GM13977 (cell line): ENCODE measurements at regions not wholly inside any gene's neighbourhood (a gene's known extent, or its start where the extent isn't known, plus 50 kb on each side); places are given as distances from the start of the nearest gene placed in this dataset.
A peak's percentile ranks its signal among the peaks of the same experiment; 100 is the strongest.

ENCODE experiments used
- DNase-seq: peaks from one replicate; pipeline ENCODE4 v3.0.0; 2012; ENCODE audit warnings: low spot score
- CTCF ChIP-seq: IDR thresholded peaks from 2 replicates; pipeline ENCODE4 v1.5.1; 2012; ENCODE audit warnings: mild to moderate bottlenecking, control low read depth; ENCODE audit not compliant: insufficient read depth; ENCODE audit errors: extremely low read depth, missing control alignments
- in situ Hi-C: fragments of 300-500 bp; cut with MboI; formaldehyde crosslinking; loops from one replicate; pipeline ENCODE4 v1.12.0; 2022; ENCODE audit warnings: low sequenced_read_pairs, low pct_unique_long_range_greater_than_20kb, mixed read lengths, inconsistent platforms; ENCODE audit not compliant: unreplicated experiment

DNA sequence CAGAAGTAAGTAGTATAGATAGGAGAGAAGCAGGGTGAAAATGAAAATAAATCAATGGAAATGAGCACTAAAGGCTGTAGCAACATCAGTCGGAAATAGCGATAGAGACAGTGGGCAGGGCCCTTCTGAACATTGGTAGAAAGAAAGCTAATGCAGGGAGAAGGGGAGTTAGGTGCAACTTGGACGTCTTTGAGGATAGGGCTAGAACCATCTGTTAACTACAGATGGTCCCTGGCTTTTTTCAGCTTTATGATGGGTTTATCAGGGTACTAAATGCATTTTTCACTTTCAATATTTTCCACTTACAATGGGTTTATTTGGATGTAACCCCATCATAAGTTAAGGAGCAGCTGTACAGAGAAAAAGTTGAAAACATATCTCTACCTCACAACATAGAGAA, 72.8 kb upstream of the CNR1 start:
- in situ Hi-C loops = loop anchor here (10.0 kb wide), 2 partner anchors 304 to 404 kb away; no protein-coding TSS in a partner anchor
- no peak for TF ChIP-seq CTCF
- DNase-seq = no peak

DNA sequence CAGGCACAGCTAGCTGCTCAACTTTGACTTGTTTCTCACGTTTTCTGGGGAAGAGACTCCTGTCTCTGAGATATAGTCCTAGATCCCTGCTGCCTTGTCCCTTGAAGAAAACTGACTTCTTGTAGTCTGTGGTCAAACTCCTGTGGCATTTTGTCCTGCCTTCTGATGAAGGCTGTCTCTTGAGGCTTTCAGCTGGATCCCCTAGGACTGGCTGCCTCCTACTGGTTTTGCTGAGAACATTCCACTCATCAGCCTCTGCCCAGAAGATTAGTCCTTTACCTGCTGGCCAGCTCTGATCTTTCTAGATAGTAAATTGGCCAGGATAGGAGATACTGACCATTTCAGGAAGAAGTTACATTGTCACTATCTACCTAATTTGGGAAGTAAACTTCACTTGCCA, 71.9 kb upstream of the CNR1 start:
- peak; percentile 58 for DNase-seq
- in situ Hi-C loops = loop anchor here (10.0 kb wide), 2 partner anchors 303 to 403 kb away; no protein-coding TSS in a partner anchor
- peak; percentile 79 for TF ChIP-seq CTCF

DNA sequence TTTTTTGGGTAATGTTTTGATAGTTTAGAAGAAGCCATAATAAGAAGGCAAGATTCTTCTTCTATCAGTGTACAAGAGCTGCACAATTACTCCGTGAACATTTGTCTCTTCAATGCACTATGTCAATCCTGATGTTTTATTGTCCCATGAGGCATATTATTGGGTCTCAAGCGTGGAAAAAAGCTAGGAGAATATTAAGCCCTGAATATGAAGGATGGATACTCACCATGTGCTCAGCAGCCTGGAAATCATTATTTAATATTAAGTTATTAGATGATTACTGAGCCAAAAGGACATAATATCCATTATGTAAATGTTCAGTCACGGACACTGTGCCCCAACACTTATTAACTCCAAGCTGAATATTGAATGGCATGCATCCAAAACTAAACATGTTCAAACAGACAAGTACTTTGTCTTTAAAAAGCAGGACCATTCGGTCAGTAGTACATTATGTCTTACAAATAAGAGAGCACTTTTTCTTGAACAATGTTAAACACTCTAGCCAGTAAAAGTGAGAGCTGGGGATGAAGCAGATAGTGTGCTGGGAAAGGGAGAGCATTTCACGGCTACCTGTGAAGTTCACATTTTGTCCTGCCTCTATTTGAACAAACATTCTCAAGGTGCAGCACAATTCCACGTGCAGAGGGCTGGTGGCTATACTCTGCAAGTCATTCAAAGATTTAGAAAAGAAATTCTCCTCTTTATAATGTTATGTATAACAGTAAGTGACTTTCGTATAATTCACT, 70.6 kb upstream of the CNR1 start:
- in situ Hi-C loops = loop anchor here (10.0 kb wide), 2 partner anchors 302 to 402 kb away; no protein-coding TSS in a partner anchor
- no peak for DNase-seq
- TF ChIP-seq CTCF = no peak

- TF ChIP-seq CTCF = no peak
- DNase-seq = no peak
- in situ Hi-C loops = loop anchor here (10.0 kb wide), 2 partner anchors 298 to 398 kb away; no protein-coding TSS in a partner anchor
These were observed 66.6 kb upstream of the CNR1 start for GRCh38 chr6:88232753-88233152.

- in situ Hi-C loops = no loop called here
- DNase-seq = no peak
- no peak for TF ChIP-seq CTCF
These were observed 57.2 kb upstream of the CNR1 start for GRCh38 chr6:88223298-88223697.

GRCh38 chr6:88220493-88220892, 54.3 kb upstream of the CNR1 start:
- TF ChIP-seq CTCF = no peak
- no peak for DNase-seq
- in situ Hi-C loops = no loop called here
